Femur (tissue), 1 donor: ENCODE measurements at regions not wholly inside any gene's neighbourhood (a gene's known extent, or its start where the extent isn't known, plus 50 kb on each side); places are given as distances from the start of the nearest gene placed in this dataset.

Experiments
- DNase-seq: peaks from one replicate; pipeline ENCODE4 v3.0.0-alpha.2; 2017

DNA sequence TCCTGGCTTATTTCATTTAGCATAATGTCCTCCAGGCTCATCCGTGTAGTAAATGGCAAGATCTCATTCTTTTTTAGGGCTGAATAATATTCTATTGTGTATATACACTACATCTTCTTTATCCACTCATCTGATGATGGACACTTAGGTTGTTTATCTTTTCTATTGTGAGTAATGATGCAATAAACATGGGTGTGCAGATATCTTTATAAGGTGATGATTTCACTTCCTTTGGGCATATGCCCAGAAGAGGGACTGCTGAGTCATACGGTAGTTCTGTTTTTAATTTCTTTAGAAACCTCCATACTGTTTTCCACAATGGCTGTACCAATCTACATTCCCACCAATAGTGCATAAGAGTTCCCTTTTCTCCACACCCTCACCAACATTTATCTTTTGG is 317.6 kb upstream of the CNKSR2 start:
- no peak for DNase-seq

DNA sequence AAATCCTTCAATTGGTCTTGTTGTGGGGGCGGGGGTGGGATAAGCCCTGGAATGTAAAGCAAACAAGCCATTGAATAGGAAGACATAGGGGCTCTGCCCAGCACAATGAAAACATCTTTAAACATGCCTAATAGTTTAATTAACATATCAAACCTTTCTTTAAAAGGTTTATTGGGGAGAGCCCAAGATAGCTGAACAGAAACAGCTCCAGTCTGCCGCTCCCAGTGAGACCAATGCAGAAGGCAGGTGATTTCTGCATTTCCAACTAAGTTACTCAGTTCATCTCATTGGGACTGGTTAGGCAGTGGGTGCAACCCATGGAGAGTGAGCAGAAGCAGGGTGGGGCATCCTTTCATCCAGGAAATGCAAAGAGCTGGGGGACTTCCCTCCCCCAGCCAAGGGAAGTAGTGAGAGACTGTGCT is 327.2 kb upstream of the CNKSR2 start:
- no peak for DNase-seq

DNA sequence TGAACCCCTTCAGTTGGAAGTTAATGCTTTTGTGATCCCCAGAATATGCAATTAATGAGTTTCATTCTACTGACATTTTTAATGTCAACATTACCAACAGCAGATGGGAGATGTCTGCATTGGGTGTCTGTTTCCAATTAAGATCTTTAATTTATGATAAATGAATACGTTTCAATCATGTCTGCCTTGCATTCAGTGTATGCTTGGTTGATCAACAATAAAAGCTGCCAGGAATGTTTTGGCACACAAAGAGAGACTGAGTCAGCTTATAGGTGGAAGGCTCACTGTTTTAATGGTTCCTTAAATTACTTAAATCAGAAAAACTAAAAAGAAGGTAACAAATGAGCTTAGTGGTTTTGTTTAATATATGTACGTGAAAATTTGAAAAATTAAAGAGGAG is 359.9 kb upstream of the CNKSR2 start:
- DNase-seq = no peak

DNA sequence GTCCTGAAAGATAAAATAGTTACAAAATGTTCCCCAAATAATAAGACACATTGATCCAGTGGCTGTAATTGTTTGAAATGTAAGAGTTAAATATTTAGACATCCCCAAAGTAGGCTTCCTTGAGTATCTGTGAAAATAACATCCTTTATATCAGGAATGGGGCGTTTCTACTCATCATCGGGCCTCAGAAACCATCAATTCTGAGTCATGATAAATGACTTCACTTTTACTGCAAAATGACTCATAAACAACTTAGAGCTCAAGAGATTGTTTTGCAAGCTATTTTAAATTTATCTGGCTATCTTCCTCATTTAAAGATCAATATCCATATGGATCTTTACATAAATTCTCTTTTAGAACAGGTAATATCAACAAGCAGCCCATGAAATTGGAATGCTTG is 369.4 kb upstream of the CNKSR2 start:
- DNase-seq = no peak

DNA sequence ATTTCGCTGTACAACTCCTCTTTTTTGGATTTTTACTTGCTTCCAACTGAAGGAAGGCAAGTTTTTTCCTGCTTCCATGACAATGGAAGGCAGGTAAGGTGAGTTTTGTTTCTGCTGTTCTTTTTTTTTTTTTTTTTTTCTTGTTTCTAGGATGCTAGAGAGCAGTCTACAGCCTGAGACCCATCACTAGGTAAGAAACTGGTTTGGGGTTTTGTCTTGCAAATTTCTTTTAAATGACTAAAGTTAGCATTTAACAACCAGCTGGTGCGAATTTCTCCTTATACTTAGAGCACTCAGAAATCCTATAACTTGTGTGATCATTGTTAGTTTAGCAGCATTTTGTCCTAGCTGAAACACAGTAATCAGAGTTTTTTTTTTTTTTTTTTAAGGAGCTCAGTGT is 378.4 kb upstream of the CNKSR2 start:
- no peak for DNase-seq

DNA sequence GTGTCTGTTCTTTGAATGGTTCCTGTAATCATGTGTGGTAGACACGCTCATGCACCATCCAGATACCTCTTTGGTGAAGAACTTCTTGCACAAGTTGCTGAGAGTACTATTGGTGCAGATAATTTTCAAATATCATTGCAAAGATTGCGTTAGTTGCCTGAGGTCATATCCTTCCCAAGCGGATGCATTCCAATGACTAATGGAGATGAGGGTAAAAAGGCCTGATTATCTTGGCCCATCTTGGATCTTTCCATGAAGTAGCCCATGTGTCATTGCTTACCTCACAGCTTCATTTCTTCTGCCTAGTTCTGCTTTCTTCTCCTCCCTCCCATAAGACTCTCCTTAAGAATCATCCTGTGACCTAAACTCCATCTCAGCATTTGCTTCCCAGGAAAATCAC is 384.9 kb upstream of the CNKSR2 start:
- DNase-seq = no peak

DNA sequence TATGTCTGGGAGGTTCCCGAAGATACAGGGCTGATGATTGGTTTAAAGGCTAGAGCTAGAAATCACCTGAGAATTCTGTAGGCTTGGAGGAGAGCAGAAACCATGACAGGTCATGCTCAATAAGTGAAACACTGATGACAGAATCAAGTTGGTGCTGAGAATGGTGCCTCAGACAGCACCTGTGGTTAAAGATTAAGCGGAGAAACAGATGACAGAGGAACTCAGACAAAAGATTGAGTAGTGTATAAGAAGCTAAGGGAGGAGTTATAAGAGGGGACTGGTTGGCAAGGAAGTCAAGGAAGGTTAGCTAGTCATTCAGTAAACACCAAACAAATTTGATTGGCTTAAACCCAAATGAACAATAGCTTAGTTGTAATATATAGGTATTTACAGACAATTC is 385.4 kb upstream of the CNKSR2 start:
- DNase-seq = no peak

DNA sequence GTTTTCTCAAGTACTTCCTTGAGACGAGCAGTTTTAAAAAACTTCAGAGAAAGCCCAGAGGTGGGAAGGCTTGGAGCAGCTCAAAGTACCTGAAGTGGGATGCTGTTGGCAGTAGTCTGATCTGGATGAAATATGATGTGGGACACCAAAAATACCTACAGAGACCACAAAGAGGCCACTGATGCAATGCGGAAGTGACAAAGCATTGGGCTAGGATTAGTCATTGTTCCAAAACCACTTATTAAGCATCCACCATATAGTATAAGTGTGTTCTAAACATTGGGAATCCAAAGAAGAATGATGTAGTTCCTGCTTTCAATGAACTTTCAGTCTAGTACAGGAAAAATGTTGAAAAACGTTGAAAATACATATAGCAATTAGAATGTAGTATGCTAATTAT is 386.1 kb upstream of the CNKSR2 start:
- DNase-seq = no peak

DNA sequence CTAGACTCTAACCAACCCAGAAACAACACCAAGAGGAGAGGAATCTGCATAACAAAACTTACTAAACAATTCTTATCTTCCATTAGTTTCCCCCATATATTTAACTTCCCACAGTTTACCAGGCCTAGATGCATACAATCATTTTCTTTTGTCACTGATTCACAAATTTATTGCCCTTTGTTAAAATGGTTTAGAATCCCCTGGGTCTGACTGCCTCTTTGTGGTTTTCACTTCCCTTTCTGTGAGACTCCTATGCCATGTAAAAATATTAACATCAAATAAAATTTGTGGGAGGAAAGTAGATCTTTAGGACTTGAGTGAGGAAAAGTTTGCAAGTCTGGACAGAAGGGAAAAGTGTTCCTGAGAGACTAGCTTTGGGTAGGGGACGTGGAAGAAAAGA is 393.8 kb upstream of the CNKSR2 start:
- DNase-seq = no peak

DNA sequence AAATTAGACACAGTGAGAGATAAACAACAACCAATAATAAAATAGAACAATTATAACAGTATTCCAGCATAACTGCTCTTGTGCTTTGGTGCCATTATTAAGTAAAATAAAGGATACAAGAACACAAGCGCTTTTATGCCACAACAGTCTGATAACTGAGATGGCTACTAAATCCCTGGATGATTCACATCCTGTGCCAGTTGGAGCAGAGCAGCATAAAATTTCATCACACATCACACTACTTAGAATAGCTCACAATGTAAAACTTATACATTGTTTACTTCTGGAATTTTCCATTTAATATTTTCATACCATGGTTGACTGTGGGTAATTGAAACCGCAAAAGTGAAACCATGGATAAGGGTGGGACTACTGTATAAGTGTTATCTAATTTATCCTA is 399.9 kb upstream of the CNKSR2 start:
- no peak for DNase-seq

DNA sequence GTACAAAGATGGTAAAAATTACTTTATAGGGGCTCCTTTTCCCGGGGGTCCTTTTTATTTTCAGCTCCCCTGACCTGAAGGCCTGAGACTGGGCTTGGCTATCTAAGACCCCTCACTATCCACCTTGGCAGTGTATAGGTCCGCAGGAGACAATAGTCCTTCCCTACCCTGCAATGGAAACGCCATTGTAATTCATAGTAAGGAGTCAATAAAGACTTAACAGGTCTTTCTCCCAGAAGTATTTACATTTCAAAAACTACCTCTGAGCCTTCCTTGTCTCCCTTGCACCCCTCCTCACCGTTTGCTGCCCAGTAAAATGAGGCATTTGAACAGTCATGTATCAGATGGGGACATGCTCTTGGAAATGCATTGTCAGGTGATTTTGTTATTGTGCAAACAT is 401.2 kb upstream of the CNKSR2 start:
- no peak for DNase-seq

DNA sequence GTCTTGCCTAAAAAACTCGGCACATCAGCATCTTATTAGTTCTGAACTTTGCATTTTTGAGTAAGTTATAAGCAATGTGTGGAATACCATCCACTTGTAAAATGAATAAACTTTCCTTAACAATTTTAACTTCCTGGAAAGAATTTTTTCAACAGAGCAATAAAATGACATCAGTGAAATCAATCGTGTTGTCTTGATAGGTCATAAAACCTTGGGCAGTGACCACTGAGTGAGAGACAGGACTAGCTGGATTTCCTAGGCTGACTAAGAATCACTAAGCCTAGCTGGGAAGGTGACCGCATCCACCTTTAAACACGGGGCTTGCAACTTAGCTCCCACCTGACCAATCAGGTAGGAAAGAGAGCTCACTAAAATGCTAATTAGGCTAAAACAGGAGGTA is 403.0 kb upstream of the CNKSR2 start:
- no peak for DNase-seq

DNA sequence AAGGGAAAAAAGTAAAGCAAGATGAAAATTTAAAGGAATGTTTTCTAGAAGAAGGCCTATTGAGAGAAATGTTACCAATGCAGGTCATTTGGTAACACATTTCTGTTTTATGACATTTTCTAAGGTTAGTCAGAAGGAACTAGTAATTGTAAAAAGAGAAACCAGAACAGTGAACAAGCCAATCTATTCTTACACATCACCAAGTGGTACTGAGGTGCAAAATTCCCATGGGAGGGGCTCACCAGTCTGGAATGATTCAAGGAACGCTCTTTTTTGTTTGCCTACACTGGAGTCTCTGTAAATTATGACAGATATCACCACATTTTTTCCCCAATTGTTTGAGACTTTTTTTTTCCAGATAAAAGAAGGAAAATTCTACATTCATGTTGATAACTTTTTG is 404.7 kb upstream of the CNKSR2 start:
- no peak for DNase-seq

DNA sequence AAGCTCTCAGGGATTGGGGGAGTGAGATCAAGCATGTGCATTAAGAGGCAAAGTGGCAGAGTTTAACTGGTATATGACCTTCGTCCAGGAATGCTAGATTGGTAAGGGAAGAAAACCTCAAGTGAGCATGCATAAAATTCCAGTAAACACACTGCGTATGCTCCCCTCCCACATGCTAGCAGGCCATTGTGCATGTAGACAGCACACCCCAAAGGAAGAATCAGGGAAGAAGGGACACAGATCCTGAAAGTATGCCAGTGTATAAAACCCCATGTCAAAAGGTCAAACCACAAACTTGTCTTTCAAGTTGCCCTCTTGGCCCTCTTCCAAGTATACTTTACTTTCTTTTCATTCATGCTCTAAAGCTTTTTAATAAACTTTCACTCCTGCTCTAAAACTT is 405.2 kb upstream of the CNKSR2 start:
- DNase-seq = no peak

DNA sequence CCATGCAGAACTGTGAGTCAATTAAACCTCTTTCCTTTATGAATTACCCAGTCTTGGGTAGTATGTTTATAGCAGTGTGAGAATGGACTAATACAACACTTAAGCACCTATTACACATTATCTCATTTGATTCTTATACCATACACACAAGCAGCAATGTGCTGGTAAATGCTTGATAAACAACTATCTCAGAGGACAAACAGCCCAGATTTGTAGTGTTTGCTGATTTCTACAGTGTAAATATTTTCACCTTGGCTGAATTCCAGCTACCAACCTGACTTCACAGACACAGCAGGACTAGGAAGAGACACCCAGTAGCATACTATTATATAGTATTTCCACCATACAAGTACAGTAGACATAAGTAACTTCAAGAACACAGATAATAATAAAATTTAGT is 406.5 kb upstream of the CNKSR2 start:
- no peak for DNase-seq

DNA sequence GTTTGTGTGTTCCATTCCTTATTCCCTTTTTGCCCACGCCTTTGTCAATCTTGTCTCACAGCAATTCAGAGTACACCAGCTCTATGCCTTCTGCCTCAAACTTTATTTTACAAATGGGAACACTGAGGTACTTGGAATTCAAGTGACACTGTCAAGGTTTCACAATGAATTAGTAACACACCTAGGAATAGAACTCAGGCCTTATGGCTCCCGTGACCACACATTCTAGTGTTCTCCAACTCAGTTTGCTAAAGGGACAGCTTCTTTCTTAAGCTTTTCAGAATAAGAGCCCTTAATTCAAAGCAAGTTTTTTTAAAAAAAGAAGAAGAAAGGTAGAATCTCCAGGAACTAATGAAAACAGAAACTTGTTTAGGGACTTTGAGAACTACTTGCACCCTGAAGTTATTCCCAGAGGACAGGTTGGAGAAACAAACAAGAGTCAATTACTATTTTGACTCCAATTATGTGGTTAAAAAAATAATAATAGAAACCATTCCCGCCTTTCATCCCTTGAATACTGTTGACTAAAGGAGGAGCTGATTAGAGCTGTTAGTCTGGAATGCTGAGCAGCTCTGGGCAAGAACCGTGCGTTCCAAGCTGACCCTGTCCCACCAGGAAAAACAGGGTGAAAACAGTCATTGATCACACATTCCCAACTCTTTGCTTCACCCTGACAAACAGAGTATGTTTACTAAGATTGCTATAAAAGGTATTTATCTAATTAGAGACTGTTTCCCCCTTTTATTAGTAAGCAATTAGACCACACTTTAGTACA is 408.8 kb upstream of the CNKSR2 start:
- no peak for DNase-seq

DNA sequence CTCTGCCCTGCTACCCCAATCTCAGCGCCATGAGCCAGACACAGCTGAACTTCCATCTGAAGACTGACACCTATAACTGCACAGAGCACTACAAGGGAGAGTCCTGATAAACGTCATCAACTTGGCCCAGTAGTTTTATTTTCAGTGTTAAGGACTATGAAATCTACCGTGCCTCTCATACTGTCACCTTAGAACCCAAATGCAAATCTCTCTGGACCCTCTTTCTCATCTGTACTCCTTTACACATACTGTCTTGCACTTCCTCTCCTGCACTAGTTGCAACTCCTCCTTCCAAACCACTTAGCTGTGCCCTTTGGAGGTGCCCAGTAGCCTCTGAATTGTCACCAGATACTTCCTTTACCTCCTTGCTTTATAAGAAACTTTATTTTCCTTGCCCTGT is 420.2 kb upstream of the CNKSR2 start:
- DNase-seq = no peak

DNA sequence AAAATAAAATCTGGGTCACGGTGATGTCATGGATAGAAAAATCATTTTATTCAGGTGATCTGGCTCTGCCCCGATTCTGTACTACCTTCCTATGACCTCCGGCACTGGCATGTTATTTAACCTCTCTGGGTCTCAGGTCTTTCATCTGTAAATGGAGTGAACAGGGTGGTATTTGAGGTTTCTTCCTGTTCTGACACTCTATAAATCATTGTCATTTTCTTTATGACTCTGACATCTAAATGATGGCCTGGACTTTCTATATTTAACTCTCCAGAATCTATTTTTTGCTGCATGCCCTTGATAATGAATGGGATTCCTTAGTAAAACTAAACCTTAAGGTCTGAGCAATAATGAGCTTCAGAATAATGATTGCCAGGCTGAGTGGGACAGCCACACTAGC is 422.0 kb upstream of the CNKSR2 start:
- DNase-seq = no peak

DNA sequence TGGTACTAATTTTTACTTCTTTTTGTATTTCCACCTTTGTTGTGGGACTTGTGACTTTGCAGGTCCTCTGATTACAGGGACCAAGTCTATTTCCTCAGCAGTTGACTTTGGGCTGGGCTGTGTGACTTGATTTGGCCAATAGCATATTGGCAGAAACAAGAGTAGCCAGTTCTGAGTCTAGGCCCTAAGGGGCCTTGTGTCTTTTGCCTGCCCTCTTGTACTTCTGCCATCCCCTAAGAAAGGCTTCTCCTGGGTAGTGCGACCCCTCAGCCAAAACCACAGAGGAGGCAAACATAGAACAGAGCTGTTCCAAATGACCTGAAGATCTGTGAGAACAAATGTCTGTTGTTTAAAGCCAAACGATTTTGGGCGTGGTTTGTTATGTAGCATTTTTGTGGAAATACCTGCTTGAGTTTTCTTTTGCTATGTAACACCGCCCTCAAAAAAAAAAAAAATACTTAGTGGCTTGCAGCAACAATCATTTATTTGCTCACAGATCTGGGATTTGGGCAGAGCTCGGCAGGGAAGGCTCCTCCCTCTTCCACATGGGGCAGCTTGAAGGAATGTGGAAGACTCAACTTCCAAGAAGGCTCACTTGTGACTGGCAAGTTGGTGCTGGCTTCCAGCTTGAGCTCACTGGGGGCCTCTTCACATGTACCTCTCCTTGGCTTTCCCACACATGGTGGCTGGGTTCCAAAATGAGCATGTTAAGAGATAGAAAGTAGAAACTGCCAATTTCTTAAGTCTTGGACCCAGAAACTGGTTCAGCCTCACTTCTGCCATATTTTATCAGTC is 423.0 kb upstream of the CNKSR2 start:
- no peak for DNase-seq

DNA sequence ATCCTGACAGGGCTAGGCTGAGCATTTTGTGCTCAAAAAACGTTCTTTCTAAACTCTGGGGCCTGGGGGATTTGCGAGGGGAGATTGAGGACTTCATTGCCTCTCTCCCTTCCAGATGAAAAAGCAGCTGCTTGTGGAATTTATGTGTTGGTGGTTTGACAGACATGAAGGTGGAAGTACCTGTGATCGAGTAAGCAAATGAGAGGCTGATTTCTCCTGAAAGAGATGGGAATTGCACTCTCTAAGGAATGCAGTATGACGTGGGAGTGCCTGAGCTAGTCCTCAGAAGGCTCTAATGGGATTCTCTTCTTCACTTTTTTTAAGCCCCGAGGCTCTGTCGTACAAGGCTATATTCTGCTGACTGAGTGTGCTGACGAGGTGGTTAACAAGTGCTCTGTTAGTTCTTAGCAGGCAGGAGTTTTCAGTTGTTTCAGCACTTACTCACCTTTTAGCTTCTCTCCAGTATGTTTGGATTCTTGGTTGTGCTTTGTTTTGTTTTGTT is 426.8 kb upstream of the CNKSR2 start:
- no peak for DNase-seq

DNA sequence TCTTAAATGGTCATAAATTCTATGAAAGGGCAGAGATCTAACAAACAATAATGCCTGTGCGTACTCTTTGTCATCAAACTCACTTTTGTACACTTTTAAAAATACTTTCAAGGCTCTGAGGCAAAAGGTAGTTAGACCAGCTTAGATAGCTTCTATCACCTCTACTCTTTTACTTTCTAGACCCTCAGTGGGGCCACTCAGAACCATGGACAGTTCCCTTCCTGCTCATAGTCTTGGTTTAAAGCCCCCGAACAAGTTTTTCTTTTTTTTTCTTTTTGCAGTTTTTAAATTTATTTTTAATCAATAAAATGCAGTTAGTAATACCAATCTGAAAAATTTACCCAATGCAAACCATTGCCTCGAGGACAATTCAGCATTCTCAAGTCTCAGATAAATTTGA is 460.5 kb upstream of the CNKSR2 start:
- DNase-seq = no peak

DNA sequence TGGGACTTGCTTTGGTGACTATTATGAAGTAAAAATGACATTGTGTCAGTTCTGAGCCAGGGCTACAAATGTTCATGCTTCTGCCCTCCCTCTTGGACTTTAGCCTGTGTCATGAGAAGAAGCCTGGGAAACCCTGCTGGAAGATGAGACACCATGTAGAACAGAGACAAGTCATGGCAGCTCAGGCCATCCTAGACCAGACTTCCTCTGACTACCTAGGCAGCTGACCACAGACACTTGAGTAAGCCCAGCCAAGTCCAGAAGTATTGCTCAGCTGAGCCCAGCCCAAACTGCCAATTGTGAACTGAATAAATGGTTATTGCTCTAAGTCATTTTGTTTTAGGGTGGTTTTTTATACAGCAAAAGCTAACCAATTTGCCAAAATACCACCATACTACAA is 467.6 kb upstream of the CNKSR2 start:
- DNase-seq = no peak

DNA sequence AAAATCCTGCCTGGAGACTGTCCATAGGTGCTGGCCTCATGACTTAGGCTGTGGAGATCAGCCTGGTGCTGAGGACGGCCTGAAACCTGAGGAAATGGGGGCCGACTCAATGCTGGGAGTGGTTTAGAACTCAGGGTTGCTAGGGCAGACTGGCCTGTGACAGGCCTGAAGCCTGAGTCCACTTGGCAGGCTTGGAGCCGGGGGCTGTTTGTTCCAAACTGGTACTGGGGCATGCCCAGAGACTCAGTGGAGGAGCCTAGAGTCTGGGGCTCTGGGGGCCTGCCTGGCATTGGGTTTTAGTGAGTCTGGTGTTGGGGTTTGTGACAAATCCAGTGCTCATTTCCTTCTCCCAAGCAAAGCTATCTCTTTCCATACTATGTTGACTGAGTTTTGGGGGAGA is 489.7 kb upstream of the CNKSR2 start:
- DNase-seq = no peak

DNA sequence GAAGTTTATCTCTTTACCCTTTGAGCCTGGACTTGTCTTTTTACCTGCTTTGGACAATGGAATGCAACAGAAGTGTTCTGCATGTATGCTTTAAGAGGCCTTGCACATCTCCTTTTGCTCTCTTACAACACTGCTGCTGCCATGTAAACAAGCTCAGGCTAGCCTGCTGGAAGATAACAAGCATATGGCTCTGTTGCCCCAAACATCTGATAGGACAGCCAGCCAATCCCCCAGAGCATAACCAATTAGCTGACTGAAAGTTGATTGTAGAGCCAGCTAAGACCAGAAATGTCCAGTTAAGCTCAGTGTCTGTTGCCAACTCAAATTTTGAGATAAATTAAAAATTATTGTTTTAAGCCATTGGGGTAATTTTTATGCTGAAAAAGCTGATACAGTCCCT is 510.6 kb upstream of the CNKSR2 start:
- no peak for DNase-seq

DNA sequence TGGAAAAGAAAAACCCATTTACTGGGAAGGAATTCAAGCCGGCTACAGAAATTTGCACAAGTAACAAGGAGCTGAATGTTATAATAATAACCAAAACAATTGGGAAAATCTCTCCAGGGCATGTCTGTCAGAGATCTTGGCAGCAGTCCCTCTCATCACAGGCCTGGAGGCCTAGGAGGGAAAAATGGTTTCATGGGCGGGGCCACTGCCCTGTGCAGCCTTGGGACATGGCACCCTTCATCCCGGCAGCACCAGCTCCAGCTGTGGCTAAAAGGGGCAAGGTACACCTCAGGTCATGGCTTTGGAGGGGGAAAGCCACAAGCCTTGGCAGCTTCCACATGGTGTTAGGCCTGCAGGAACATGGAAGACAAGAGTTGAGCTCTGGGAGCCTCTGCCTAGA is 513.1 kb upstream of the CNKSR2 start:
- no peak for DNase-seq
